HEK293 (cell line): ENCODE measurements at regions not wholly inside any gene's neighbourhood (a gene's known extent, or its start where the extent isn't known, plus 50 kb on each side); places are given as distances from the start of the nearest gene placed in this dataset.

ENCODE experiments used
- CTCF ChIA-PET: fragments of 350-600 bp; formaldehyde crosslinking; extraction: SDS; loops from one replicate; lab custom pipeline; 2021; ENCODE audit warnings: antibody characterized with exemption; lab: Yijun Ruan, JAX
- POLR2A ChIA-PET: fragments of 300-600 bp; formaldehyde crosslinking; extraction: SDS; loops from one replicate; lab custom pipeline; 2020; ENCODE audit warnings: antibody characterized with exemption, inconsistent platforms; lab: Yijun Ruan, JAX
- H3K27ac ChIP-seq: fragments of 200-500 bp; sonication (Bioruptor generic); 2 replicates; pipeline ENCODE4 v1.5.1; 2014; ENCODE audit warnings: low read depth, low read length, control low read depth, inconsistent platforms; ENCODE audit errors: extremely low read depth
- H3K36me3 ChIP-seq, 2 experiments: fragments of 200-500 bp in 1 of 2; sonication (Bioruptor generic) in 1 of 2; 1 replicate in 1 of 2; 2 replicates in 1 of 2; pipeline ENCODE4 v1.5.1; 2014 to 2017; ENCODE audit warnings: inconsistent platforms in 2 of 2, low read length in 2 of 2; ENCODE audit not compliant: control insufficient read depth in 2 of 2, insufficient read depth in 1 of 2
- H3K4me1 ChIP-seq: fragments of 200-500 bp; sonication (Bioruptor generic); 2 replicates; pipeline ENCODE4 v1.5.1; 2014; ENCODE audit warnings: mild to moderate bottlenecking, low read length, inconsistent platforms; ENCODE audit not compliant: control insufficient read depth, insufficient read depth
- H3K4me3 ChIP-seq: 2 replicates; pipeline ENCODE4 v1.5.1; 2011; ENCODE audit warnings: low read depth, mild to moderate bottlenecking, control low read depth, low read length, moderate library complexity
- H3K9me3 ChIP-seq: fragments of 200-500 bp; sonication (Bioruptor generic); 2 replicates; pipeline ENCODE4 v1.5.1; 2014; ENCODE audit warnings: low read depth, low read length, inconsistent platforms; ENCODE audit not compliant: control insufficient read depth, insufficient read depth
- ATF2 ChIP-seq: fragments of 450-650 bp; formaldehyde crosslinking; IDR thresholded peaks from 2 replicates; pipeline ENCODE4 v1.5.1; 2016; ENCODE audit warnings: missing biosample characterization, missing genetic modification characterization, low read depth
- CTCF ChIP-seq: fragments of 450-650 bp; formaldehyde crosslinking; IDR thresholded peaks from 2 replicates; pipeline ENCODE4 v1.5.1; 2016; ENCODE audit warnings: missing biosample characterization, missing genetic modification characterization
- KLF10 ChIP-seq: fragments of 450-650 bp; IDR thresholded peaks from 2 replicates; pipeline ENCODE4 v1.5.1; 2018; ENCODE audit warnings: missing biosample characterization, mild to moderate bottlenecking, missing genetic modification characterization
- PBX3 ChIP-seq: sonication (generic); formaldehyde crosslinking; IDR thresholded peaks from 2 replicates; pipeline ENCODE4 v1.8.1; 2022; ENCODE audit warnings: mild to moderate bottlenecking, moderate library complexity, missing genetic modification reagents
- PRDM4 ChIP-seq: fragments of 450-650 bp; formaldehyde crosslinking; IDR thresholded peaks from 2 replicates; pipeline ENCODE4 v1.5.1; 2017; ENCODE audit warnings: missing biosample characterization, missing genetic modification characterization
- ZFP3 ChIP-seq: fragments of 450-650 bp; formaldehyde crosslinking; IDR thresholded peaks from 2 replicates; pipeline ENCODE4 v1.5.1; 2016; ENCODE audit warnings: low read depth, missing biosample characterization, missing genetic modification characterization
- ZIC2 ChIP-seq: fragments of 450-650 bp; formaldehyde crosslinking; IDR thresholded peaks from 2 replicates; pipeline ENCODE4 v1.5.1; 2016; ENCODE audit warnings: missing biosample characterization, missing genetic modification characterization
- ZNF404 ChIP-seq: fragments of 450-650 bp; formaldehyde crosslinking; IDR thresholded peaks from 2 replicates; pipeline ENCODE4 v1.5.1; 2017; ENCODE audit warnings: missing biosample characterization, missing genetic modification characterization
- ZNF488 ChIP-seq: fragments of 450-650 bp; formaldehyde crosslinking; IDR thresholded peaks from 2 replicates; pipeline ENCODE4 v1.5.1; 2016; ENCODE audit warnings: missing biosample characterization, missing genetic modification characterization
- ZNF530 ChIP-seq: fragments of 450-650 bp; formaldehyde crosslinking; IDR thresholded peaks from 2 replicates; pipeline ENCODE4 v1.5.1; 2016; ENCODE audit warnings: low read depth, missing biosample characterization, missing genetic modification characterization
- ZNF561 ChIP-seq: fragments of 450-650 bp; IDR thresholded peaks from 2 replicates; pipeline ENCODE4 v1.5.1; 2018; ENCODE audit warnings: missing biosample characterization, missing genetic modification characterization, borderline replicate concordance
- ZNF624 ChIP-seq: fragments of 450-650 bp; formaldehyde crosslinking; IDR thresholded peaks from 2 replicates; pipeline ENCODE4 v1.5.1; 2017; ENCODE audit warnings: missing biosample characterization, missing genetic modification characterization
- ZNF670 ChIP-seq: fragments of 450-650 bp; formaldehyde crosslinking; IDR thresholded peaks from 2 replicates; pipeline ENCODE4 v1.5.1; 2016; ENCODE audit warnings: missing biosample characterization, missing genetic modification characterization, low read depth
- ZNF707 ChIP-seq: fragments of 450-650 bp; formaldehyde crosslinking; IDR thresholded peaks from 2 replicates; pipeline ENCODE4 v1.5.1; 2016; ENCODE audit warnings: missing biosample characterization, missing genetic modification characterization
- ZNF785 ChIP-seq: fragments of 450-650 bp; formaldehyde crosslinking; IDR thresholded peaks from 2 replicates; pipeline ENCODE4 v1.5.1; 2016; ENCODE audit warnings: missing biosample characterization, missing genetic modification characterization
- ZNF830 ChIP-seq: fragments of 450-650 bp; IDR thresholded peaks from 2 replicates; pipeline ENCODE4 v1.5.0; 2018; ENCODE audit warnings: missing biosample characterization, missing genetic modification characterization, low read depth, mild to moderate bottlenecking, moderate library complexity
- ZSCAN18 ChIP-seq: fragments of 450-650 bp; formaldehyde crosslinking; IDR thresholded peaks from 2 replicates; pipeline ENCODE4 v1.5.1; 2016; ENCODE audit warnings: missing biosample characterization, missing genetic modification characterization
- ZSCAN4 ChIP-seq: fragments of 450-650 bp; formaldehyde crosslinking; IDR thresholded peaks from 2 replicates; pipeline ENCODE4 v1.5.1; 2017; ENCODE audit warnings: missing biosample characterization, missing genetic modification characterization

GRCh38 chr11:44675906-44676305 lies 50.9 kb upstream of the TSPAN18 start:
- Histone ChIP-seq H3K4me3 (no peak overlapping the region), H3K4me1 (no peaks in the 10 kb centered on the region), H3K27ac (no peak overlapping the region), H3K36me3 (no peaks in the 10 kb centered on the region), H3K9me3 (no peaks in the 10 kb centered on the region)
- TF ChIP-seq ZNF670 (no peak), ZNF785 (tag by site-specific recombination) (no peak), ZFP3 (no peak), ZNF707 (tag by site-specific recombination) (no peak), ATF2 (tag by site-specific recombination) (no peak), ZIC2 (tag by site-specific recombination) (no peak), ZSCAN4 (tag by site-specific recombination) (no peak), ZSCAN18 (tag by site-specific recombination) (no peak), ZNF404 (tag by site-specific recombination) (no peak), KLF10 (tag by site-specific recombination) (no peak), ZNF830 (tag by site-specific recombination) (no peak), PRDM4 (tag by site-specific recombination) (no peak), ZNF561 (tag by site-specific recombination) (no peak), CTCF (tag by site-specific recombination) (no peak), PBX3 (no peak), ZNF488 (tag by site-specific recombination) (no peak), ZNF624 (tag by site-specific recombination) (no peak), ZNF530 (tag by site-specific recombination) (no peak)
- ChIA-PET POLR2A (no interaction called here), CTCF (no interaction called here)
